SKM-1 (cell line): ENCODE measurements at regions not wholly inside any gene's neighbourhood (a gene's known extent, or its start where the extent isn't known, plus 50 kb on each side); places are given as distances from the start of the nearest gene placed in this dataset.

ENCODE experiments used
- DNase-seq: peaks from one replicate; lab custom pipeline; 2025; ENCODE audit not compliant: unreplicated experiment; lab: John Stamatoyannopoulos, UW

DNA sequence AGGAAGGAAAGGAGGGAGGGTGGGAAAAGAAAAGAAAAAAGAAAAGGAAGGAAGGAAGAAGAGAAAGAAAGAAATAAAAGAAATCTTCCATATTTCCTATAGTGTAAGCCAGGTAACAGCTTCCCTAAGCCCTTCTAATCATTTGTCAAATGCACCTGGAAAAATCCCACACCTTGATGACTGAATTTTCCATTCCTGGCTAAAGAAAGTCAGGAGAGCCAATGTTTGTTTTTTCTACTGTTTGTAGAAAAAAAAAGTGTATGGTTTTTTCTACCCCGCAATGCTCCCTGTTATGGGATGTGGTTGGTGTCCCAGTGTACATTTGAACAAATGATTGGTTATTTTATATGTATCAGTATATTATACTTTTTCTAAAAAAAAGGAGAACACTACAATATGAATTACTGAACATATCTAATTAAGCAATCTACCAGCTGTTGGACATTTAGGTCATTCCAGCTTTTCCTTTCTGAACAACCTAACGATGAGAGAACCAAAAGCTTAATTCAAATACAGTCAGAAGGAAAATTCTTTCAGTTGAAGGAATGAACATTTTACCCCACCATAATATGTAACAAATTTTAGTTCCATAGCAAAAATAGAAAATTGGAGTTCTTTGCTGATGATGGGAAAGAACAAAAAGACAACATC, 355.0 kb downstream of the SETD4 start:
- no peak for DNase-seq

DNA sequence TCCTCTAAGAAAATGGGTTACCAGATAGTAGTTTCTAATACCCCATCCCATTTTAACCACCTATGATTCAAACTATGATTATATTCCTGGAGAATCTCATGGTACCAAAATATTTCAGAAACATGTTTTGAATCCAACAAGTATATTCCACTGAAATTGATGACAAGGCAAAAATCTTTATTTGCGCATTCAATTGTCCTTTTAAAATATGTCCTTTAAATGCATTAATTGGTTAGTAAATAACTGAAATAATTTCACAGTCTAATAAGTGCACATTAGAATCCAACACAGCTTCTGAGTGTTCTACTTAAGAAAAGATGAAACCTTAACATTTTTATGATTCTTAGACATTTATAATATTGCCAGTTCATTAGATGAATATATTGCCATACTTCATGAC, 356.6 kb downstream of the SETD4 start:
- no peak for DNase-seq

DNA sequence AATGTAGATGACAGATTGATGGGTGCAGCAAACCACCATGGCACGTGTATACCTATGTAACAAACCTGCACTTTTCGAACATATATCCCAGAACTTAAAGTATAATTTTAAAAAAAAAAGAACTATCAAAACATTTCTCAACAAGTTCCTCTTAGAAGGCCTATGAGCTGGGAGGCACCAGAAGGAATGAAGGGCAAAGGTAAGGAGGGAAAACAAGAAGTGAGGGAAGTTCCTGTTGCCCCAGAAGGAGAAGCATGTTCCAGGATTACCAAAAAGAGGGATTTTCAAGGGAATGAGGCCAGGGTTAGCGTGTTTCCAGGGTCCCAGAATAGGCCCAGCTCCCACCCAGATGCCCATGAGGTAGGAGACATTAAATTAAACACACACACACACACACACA, 361.0 kb downstream of the SETD4 start:
- DNase-seq, result no peak

DNA sequence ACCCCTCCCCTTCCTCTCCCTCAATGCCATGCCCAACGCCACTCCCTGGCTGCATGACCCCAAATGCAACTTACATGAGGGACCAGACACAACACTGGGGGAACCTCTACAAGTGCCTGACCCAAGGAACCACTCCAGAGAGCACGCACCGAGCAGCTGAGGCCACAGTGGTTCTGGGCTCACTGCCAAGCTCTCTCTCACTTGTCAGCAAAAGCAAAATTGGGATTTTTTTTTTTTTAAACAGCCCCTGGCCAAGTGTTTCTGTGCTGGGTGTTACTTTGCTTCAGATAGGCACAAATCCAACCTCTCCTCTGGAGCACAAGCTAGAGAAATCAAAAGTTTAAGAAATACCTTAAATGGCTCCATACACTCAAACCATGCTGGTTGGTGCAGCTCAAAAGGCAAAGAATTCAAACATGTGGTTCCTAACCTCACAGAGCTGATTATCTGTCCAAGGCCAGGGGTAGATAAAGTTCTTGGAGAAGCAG, 363.0 kb downstream of the SETD4 start:
- peak; percentile 25 for DNase-seq

DNA sequence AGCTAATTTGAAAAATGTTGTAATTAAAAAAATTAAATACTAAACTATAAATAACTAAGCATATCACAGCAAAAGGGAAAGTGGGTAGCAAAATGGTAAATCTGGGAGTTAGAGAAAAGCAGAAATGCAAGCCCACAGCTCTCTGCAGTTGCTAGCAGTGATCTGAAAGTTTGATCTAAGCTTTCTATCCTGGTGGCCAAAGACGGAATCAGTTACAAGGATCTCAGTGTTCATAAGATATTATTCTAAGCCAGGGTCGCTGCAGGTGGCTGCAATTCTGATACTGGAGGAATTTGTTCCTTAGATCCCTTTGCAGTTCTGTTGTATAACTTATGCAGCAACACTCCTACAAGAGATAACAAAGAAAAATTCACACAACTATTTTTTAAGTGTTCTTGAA, 363.7 kb downstream of the SETD4 start:
- no peak for DNase-seq

DNA sequence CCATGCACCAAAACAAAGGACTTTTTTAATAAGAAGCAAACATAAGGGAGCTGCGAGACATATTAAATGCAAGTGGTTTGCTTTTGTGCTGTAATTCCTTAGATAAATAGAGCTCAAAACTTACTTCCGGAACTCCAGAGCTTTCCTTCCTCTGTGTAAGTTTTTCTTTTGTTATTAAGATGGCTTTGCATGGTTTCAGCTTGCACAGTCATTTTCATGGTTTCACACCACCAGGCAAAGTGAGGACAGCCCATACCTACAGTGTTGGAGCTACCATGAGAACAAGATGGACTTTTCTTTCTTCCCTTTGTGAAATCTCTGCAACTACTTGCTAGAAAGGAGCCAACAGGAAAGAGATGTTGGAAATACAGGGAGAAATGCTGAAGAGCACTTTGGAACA, 368.0 kb downstream of the SETD4 start:
- no peak for DNase-seq

DNA sequence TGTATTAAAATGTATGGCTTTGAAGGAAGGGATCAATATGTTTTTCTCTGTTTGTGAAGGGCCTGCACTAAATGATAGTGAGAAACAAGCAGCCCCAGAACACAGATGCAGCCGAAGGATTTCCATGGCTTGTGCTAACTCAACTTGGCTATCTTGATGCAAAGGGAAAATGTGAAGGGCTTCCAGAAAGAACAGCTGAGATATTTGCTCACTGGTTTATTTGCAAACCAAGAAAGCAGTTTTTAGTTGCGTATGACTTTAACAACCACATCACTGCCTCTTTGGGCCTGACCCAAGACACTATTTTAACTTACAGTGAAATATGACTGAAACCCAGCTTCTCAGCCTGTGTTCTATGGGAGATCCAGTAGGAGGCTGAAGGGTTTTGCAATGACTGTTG, 369.9 kb downstream of the SETD4 start:
- no peak for DNase-seq

DNA sequence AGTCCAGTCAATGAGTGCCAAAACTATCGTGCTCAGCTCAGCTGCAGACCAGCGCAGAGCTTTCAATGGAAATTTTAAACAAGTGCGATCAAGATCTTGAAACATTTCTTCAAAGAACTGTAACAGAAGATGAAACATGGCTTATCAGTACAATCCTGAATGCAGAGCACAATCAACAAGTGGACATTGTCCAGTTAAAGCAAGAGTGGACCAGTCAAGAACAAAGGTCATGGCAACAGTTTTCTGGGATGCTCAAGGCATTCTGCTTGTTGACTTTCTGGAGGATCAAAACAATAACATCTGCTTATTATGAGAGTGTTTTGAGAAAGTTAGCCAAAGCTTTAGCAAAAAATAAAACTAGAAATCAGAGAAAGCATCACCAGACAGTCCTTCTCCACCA, 374.2 kb downstream of the SETD4 start:
- no peak for DNase-seq

DNA sequence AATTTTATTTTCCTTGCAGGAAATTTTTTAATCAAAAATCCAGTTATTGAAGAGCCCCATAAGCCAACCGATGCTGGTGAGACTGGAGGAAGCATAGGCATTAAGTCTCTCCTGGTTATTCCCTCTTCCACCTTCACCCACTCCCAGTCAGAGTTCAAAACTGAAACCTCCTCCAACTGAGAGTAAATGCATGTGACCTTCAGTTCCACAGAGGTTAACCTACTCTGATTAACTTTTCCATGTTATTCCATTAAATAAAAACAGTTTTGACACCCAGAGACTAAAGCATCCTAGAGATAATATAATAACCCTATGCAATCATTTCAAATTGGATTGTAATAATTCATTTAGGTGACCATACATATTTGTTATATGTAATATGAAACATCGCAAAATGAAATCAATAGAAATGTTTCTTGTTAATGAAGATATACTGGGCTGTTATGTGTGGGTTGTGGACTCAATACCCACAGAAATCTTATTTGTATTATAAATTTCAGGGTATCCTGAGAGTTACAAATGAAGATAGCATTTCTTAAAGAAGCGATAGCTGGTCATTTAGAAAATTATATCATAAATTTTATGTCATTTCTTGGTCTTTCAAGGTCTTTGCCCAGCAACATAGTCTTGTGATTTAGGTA, 376.5 kb downstream of the SETD4 start:
- DNase-seq, result no peak

DNA sequence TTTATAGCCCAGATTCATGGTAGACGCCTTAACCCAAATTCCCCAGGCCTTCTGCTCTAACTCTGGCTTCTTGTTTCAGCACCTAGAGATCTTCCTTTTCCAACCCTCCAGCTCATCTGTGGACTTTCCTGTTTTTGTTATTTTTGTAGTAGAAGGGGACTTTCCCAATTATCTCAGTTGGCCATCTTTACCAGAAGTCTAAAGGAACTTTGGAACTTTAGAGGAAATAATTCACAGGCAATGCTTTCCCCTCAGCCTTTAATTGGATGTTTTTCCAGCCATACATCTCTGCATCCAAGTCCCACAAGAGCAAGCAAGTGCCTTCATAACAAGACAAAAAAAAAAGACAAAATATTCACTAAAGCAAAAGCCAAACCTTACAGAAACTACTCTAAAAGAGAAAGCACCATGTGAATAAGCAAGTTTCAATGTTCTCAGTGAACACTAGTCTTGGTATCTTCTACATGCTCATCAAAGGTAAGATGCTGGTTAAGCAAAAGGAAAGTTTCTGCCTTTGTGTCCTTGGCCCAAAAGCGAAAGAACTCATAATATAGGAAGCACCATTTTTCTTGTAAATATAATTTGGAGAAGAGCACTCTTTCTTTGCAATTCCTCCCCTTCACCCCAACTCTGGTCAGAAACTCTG, 377.3 kb downstream of the SETD4 start:
- DNase-seq, result no peak

DNA sequence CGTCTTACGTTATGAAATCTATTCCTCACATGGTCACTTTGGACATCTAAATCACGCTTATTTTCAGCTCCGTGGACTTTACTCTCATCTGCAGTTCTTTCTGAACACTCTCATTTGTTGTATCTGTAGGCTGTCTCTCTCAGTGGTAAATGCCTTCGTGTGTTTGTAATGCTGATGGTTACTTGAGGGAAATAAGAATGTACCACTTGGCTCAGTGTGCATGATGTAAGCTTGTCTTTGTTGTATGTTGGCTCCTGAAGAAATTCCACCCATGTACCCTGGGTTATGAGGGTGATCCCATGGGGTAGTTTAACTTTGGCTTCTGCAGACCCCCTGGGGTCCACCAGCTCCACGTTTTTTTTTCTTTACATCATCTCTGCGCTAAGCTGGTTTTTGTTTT, 378.4 kb downstream of the SETD4 start:
- DNase-seq, result no peak

DNA sequence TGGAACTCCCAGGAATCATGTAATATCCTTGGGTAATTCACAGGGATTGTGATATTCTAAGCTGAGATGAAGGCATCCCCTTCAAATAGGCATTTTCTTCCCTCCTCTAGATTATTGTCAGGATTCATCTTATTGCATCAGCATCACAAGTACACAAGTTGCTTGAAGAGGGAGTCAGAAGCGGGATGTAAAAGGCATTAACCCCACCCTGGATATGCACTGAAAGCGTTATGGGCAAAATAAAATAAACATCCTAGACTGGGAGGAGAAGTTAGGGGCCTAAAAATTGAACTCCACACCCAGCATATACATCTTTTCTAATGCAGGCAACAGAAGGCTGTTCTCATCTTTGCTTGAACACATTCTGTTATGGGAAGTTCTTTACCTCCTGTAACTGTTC, 381.2 kb downstream of the SETD4 start:
- no peak for DNase-seq

DNA sequence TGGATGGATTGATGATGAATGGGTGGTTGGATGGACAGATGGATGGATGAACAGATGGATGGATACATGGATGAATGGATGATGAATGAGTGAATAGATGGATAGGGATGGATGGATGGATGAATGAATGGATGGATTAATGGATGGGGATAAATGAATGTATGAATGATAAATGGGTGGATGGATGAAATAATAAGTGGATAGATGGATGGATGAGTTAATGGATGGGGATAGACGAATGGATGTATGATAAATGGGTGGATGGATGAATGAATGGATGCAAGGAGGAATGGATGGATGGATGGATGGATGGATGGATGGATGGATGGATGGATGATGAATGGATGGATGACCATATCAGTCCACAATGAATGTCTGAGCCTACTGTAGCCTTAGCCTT, 381.9 kb downstream of the SETD4 start:
- no peak for DNase-seq

DNA sequence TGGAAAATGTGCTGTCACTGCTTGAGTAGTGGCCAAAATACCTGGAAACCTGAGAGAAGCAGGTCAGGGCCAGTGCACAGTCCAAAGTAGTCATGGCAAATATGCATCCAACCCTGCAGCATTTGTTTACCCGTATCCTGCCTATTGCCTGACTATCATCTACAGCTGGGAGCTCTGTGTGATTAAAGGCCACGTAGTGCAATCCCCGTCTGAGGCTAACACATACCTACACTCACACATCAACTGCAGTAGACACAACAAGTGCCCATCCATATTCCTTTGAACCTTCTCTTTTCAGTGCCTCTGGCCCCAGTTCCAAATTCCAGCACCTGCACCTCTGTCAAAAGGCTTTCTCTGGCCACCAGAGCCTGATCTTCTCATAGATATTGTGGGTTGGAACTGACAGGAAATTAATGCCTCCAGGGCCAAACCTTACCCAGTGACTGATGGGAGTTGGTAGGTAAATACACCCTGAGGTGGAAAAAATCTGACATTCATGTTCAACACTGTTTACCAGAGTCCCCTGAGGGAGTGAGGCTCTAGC, 383.0 kb downstream of the SETD4 start:
- DNase-seq, result no peak

DNA sequence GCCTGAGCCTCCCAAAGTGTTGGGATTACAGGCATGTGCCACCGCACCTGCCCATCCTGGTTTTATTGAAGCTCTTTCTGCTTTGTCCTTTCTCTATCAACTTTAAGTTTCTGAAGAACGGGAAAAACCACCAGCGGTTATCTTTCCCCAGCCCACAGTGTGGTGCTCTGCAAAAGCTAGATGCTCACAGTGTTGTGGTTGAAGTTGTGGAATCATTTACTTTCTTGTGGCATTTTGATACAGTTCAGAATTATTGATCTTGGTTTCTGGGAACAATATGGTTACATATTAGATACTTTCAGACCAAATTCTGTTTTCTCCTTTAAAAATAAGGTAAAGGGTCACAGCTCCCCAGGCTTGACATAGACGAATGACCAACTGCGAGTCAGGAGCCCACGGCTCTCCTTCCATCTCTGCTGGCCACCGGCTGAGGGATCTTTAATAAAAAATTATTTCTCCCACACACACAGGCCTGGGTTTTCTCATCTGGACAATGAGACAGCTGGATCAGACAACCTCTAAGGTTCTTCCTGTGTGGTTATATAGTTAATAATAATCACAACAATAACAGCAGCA, 385.3 kb downstream of the SETD4 start:
- DNase-seq, result no peak

DNA sequence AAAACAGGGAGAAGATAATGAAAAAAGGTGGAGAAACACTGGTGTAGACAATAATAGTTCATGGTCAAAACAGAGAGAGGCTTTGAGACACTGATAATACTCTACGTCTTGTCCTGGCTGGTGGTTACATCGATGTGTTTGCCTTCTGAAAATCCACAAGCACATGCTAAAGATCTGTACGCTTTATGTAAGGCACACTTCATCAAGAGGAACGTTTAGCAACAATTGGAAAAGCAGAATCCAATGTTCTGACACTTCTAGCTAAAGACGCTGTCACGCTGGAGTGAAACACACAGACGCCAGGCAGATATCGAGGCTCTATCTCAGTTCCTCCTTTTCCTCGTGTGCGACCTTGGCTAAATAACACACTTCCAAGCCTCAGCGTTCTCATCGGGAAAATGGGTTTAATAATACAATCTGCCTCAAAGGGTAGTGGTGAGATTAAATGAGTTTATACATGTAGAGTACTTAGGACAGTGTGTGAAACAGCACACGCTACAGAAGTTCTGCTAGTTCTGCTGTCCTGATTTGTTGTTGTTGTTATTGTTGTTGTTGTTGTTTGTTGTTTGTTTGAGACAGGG, 386.1 kb downstream of the SETD4 start:
- no peak for DNase-seq

DNA sequence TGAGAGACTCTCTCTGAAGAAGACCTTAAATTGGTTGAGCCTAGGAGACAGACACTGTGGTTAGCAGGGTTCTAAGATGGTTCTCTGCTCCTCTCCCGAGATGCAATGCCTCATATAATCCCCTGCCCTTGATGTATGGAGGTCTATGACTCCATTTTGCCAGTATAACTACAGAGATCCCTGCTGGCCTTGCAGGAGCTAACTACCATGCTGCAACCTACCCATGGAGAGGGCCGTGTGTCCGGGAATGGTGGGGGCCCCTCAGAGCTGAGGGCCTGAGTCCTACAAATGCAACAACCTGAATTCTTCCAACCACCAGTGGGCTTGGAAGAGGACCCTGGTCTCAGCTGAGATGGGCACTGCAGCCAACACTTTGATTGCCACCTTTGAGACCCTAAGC, 388.0 kb downstream of the SETD4 start:
- no peak for DNase-seq

DNA sequence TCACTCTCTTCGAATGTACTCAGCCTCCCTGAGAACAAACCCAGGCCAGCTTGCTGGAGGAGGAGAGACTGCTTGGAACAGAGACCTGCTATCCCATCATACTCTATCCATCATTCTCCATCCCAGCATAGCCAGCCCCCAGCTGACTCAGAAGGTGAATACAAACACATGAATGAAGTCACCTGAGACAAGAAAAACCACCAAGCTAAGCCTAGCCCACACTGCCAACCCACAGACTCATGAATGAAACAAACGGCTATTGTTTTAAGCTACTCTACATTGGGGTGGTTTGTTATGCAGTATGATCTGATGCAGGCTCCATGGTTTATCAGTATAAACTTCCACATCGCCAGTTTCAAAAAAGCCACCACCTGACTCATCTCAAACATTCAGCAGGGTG, 395.6 kb downstream of the SETD4 start:
- no peak for DNase-seq

DNA sequence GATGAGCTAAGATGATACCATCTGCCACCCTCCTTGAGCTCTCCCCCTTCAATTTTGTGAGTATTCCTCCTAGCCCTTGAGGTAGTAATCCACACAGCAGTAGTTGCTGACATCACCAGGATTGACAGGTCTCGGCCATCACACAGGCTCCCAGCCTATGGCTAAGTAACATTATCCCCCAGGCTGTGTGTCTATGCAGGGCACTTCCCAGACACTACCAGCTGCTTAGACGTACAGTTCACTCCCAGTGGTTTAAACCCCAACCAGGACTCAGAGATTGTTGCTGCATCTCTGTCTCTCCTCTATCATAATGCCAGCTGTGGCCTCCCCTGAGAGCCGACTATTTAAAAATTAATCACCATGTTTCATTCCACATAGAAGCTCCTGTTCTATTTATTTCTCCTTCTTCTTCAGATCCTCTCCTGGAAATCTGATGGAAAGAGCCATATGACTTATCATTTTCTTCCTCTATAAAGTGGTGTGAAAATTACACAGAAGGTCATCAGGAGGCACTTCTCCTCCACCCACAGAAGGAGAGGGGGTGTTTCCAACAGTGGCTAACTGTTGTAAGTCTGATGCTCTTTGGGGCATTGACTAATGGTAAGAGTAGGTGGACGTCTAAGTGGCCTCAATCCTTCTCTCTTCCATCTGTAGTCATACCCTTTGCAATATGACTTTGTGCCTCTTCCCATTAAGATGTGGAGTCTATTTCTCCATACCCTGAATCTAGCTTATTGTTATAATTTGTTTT, 396.3 kb downstream of the SETD4 start:
- no peak for DNase-seq

DNA sequence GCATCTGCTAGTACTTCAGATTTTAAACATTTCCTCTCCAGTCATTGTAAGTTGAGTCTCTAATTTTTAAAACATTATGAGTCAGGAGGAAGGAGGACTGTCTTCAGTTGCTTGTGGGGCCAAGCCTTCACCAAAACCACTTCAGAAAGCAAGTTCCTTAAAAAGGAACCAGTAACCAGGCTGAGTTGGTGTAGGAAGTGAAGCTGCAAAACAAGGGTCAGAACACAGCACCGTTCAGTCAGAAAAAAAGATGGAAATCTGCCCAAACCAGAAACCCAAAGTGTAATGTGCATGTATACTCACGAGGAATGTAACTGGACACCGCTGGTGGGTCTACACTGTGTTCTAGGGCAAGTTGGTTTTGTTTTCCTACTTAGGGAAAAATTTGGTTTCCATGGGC, 402.1 kb downstream of the SETD4 start:
- peak; percentile 54 for DNase-seq

DNA sequence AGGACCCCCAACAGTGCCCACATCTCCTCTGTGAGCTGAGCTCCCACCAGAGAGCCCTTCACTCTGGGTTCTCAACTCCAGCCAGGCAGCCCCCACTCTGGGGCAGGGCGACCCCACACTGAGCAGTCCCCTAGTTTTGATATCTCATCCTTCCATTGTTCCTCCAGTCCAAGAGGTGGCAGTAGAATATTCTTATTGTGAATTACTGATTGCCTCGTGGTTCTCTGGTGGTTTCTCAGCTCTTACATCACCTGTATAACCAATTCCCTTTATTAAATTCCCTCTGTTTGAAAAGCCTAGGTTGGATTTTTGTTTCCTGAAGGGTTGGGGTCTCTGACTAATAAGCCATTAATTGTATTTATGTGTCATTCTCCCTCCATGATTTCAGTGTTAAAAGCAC, 407.5 kb downstream of the SETD4 start:
- DNase-seq, result no peak
